ENCODE measurements at regions not wholly inside any gene's neighbourhood (a gene's known extent, or its start where the extent isn't known, plus 50 kb on each side); places are given as distances from the start of the nearest gene placed in this dataset.

DNA sequence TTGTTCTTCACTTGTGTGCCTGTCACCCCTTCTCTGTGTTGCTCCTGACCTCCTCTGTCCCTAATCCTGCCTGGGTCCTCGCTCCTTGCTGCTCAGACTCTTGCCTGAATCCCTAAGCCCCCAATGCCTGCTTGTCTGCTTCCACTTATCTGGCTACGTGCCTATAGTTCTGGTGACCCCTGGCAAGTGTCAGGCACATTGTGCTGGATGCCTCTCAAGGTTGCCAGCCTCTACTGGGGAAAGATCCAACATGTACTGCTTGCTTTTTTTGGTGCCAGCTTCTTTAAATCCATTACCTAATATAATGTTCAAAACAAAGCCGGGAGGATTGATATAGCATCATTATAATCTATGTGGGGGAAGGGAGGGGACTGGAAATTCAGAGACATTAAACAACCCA, 448.0 kb upstream of the CCDC196 start:
- TF ChIP-seq, protein P1, sequence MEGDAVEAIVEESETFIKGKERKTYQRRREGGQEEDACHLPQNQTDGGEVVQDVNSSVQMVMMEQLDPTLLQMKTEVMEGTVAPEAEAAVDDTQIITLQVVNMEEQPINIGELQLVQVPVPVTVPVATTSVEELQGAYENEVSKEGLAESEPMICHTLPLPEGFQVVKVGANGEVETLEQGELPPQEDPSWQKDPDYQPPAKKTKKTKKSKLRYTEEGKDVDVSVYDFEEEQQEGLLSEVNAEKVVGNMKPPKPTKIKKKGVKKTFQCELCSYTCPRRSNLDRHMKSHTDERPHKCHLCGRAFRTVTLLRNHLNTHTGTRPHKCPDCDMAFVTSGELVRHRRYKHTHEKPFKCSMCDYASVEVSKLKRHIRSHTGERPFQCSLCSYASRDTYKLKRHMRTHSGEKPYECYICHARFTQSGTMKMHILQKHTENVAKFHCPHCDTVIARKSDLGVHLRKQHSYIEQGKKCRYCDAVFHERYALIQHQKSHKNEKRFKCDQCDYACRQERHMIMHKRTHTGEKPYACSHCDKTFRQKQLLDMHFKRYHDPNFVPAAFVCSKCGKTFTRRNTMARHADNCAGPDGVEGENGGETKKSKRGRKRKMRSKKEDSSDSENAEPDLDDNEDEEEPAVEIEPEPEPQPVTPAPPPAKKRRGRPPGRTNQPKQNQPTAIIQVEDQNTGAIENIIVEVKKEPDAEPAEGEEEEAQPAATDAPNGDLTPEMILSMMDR (conservative IDR thresholded peaks at IDR 0.05 in 1 of 2, IDR thresholded peaks at IDR 0.05 in 1 of 2; ENCODE audit: low read depth in 1 of 2, low read length in 2 of 2) = no peak
- TF ChIP-seq EZH2 (IDR thresholded peaks at IDR 0.05; ENCODE audit: low read length, missing control alignments) = no peak

Data from fibroblast of lung (primary cell).